NCI-H1436 treated with DMSO at 0.1 percent for 48 hours (cell line): ENCODE measurements at regions not wholly inside any gene's neighbourhood (a gene's known extent, or its start where the extent isn't known, plus 50 kb on each side); places are given as distances from the start of the nearest gene placed in this dataset.
"Not testable (repeated sequence)": the region's sequence is repeated elsewhere in the genome, so short reads cannot be mapped to it uniquely, and the experiment has no call there.

Experiments used
- DNase-seq: peaks from one replicate; lab custom pipeline; 2025; lab: John Stamatoyannopoulos, UW

DNA sequence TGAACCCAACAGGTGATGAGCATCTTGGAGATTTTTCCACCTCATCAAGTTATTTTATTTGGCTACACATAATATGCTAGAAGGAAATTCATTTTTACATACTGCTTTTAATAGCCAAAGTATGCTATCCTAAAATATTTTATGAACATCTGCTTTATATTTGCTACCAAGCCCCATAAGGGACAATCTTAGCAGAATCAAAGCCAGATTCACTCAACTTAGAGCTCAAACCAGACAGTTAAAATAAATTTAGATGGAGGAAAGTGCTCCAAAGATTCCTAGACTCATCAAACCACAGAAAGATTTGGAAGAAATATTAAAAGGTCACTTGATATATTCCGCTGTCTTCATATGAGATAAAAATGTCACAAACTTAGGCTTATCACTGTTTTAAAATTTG lies 637.1 kb upstream of the CCNG1 start:
- DNase-seq: no peak

DNA sequence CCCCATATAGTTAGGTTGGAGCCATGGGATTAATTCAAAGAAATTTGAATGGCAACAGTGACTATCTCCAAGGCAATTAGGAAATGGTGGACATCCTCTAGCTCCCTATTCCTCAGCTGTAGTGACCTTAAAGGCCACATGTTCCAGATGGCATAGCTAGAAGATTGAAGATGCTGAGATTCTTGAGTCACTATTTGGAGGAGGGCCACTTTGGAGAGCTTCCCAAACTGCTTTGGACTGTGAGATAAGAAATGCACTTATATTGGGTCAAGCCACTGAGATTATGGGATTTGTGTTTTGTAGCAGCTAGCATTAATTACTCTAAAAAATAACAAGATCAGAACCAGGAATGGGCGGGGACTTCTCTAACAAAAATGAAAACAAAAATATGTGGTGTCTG lies 636.2 kb upstream of the CCNG1 start:
- no peak for DNase-seq

GRCh38 chr5:162806195-162806594 lies 631.2 kb upstream of the CCNG1 start:
- no peak for DNase-seq

- DNase-seq: no peak
These were observed 626.3 kb upstream of the CCNG1 start for GRCh38 chr5:162811071-162811470.

DNA sequence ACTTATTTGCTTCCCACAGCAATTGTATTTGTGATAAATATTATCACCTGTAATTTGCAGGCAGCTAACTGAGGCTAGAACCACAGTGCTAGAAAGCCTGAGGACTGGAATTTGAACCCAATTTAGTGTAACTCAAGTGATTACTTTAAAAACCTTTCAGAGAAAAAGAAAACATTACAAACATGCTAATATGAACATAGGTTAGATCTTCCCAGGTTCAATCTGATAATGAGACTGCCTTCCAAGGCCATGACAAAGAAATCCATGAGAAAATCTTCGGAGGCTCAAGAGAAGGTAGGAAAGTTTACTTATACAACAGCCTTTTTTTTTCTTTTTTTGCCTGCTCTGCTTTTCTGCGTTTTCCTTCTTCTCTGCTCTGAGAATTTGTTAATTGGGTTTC lies 620.6 kb upstream of the CCNG1 start:
- no peak for DNase-seq

- DNase-seq: no peak
These were observed 620.0 kb upstream of the CCNG1 start for GRCh38 chr5:162817364-162817763.

- DNase-seq: not testable (repeated sequence)
These were observed 615.7 kb upstream of the CCNG1 start for GRCh38 chr5:162821664-162822063.

DNA sequence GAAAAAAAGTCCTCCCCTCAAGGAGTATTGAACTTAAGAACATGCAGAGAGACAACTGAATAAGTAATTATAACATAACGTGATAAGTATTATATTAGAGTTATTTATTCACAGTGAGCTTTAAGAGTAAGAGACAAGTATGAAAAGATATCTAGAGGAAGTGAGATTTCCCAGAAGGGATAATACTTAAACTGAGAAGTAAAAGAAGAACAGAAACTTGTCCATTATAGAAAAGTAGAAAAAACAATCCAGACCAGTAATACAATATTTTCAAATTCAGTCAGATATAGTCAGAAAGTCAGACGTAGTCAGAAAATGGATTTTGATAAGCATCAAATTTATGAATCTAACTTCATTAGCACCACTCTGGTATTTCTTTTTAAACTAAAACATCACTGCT lies 613.0 kb upstream of the CCNG1 start:
- DNase-seq: no peak

DNA sequence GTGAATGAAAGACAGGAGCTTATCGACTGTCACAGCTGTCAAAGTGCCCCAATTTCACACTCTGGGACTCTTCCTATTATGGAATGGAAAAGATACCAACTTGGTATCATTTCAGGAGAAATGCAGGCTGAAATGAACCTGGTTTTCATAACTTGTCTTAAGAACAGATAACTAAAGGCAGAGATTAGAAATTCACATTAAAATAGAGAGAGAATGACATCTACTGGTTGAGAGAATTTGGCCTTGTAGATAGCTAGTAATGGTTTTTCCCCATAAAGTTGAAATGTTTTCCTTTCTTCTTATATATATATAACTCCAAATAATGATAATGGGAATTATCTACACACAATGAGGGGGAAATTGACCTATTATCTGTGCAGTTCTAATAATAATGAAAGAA lies 600.2 kb upstream of the CCNG1 start:
- no peak for DNase-seq

DNA sequence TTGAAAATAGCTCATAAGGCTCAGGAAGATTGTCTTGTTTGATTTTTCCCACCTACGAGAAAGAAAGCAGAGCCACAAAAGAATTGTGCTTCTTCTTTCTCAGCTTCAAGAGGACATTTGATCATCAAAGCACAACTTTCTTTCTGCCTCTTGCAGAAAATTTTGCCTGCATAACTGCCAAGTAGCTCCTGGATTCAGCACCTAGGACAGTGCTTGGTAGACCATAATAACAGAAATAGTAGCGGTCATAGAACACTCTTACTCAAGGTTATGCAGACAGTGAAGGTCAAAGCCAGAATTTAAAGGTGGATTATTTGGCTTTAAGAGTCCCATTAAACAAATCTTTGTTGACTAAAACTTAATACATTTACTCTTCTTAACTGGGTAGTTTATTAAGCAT lies 594.7 kb upstream of the CCNG1 start:
- DNase-seq: no peak

DNA sequence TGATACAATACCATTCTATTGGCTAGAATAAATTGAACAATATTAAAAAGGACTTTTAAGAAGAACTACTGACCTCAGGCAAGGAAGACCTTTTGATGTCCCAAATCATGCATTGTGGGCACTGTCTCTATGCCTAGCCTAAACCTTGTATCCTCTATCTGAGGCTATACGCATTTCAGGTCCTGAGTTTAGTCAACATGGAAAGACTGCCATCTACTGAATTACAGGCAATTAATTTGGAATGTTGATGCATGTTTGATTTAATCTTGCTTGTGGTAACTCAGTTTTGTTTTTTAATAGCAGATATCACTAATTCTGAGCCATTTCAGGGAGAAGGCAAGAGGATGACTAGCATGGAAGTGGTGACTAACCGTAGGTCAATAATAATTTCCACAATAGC lies 585.3 kb upstream of the CCNG1 start:
- DNase-seq: no peak

GRCh38 chr5:162858770-162859169 lies 578.6 kb upstream of the CCNG1 start:
- no peak for DNase-seq

- no peak for DNase-seq
These were observed 566.4 kb upstream of the CCNG1 start for GRCh38 chr5:162870966-162871365.

DNA sequence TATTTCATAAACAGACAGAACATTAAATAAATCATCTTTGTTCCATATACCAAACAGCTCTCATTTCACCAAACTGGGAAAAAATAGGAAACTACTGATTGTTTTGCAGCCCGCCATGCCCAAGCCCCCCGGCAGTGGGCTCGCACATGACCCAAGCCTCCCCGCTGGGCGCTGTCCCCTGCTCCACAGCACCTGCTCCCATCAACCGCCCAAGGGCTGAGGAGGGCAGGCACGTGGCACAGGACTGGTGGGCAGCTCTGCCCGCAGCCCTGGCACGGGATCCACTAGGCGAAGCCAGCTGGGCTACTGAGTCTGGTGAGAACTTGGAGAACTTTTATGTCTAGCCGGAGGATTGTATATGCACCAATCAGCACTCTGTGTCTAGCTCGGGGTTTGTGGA lies 554.8 kb upstream of the CCNG1 start:
- DNase-seq: no peak

- DNase-seq: no peak
These were observed 550.7 kb upstream of the CCNG1 start for GRCh38 chr5:162886717-162887116.

DNA sequence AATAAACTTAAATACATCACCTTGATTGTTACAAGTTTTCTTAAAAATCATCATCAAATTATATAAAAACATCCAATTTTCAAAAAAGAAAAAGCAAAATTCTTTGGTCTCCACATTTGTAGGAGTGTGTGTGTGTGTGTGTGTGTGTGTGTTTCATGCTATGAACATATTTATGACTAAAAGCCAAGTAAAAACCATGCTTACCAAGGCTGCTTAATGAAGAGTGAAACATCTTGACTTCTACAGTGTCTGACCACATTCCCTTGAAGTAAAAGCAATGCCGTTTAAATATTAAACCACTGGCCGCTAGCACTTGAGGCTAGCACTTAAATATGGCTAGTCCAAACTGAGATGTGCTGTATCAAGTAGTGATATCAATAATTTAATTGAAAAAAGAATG lies 549.1 kb upstream of the CCNG1 start:
- no peak for DNase-seq

DNA sequence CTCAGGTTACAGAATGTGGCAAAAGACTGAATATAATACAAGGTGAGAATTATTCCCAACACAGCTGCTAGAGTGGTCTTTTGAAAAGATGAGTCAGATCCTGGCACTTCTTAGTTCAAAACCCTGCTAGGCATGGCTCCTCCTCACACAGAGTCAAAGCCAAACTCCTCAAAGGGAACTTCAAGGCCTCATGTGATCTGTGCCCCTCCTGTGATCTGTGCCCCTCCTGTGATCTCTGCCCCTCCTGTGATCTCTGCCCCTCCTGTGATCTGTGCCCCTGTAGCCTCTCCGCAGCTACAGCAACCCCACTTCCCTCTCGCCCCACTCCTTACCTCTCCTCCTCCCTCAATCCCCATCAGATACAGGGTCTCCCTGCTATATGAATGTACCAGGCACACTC lies 525.5 kb upstream of the CCNG1 start:
- DNase-seq: no peak

DNA sequence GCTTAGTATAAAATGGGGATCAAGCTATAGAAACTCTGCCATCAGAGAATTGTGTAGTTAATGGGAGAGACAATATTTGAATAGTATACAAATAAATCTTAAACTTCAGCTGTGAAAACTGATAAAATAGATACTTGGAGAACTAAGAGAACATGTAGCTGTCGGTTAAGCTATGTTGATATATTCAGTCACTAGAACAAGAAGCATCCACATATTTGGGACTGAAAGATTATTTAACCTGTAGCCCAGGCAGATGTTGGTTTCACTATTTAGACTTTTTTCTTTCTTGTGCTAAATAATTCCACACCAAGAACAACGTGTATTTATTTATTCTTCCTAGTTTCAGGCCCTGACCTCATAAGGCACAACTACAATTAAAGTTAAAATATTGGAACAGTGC lies 521.0 kb upstream of the CCNG1 start:
- no peak for DNase-seq

DNA sequence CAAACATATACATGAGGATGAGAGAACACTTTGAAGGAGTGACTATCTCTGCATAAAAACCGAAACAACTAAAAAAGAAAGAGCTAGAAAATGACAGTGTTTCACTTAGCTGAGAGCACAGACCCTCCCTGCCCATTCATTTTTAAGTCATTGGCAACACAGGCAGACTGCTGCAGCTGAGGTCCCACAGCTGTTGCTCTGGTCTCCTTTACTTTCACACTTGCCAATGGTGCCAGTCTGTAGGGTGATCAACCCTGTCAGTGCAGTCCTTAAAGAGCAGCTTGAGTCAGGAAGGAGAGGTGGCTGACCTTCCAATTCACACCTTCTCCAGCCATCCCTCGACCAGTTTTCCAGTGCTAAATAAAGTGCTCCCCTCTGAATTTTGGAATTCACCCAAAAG lies 508.3 kb upstream of the CCNG1 start:
- DNase-seq: no peak

DNA sequence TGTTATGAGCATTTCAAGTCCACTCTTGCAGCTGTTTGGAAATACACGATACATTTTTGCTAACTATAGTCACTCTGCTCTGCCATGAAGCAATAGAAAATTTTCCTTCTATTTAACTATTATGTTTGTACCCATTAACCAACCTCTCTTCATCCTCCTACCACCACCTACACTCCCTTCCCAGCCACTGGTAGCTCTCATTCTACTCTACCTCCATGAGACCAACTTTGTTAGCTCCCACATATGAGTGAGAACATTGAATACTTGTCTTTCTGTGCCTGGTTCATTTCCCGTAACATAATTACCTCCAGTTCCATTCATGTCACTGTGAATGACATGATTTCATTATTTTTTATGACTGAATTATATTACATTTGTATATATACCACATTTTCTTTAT lies 505.9 kb upstream of the CCNG1 start:
- DNase-seq: no peak

DNA sequence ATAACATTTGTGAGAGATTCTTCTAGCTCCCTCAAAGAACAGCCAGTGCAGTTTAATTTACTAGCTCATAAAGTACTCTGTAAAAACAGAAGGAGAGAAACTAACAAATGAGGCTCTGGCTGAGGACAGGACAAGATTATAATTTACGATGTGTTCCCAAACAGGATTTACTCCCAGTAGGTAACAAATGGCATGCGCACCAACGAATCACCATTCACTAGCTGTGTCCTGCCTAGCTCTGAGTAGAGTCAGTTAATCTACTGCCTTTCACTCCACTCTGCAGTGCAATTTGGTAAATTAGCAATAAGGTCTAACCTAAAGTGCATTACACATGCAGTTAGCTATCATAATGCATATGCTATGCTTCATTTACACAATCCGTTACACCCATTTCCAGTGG lies 497.4 kb upstream of the CCNG1 start:
- no peak for DNase-seq

DNA sequence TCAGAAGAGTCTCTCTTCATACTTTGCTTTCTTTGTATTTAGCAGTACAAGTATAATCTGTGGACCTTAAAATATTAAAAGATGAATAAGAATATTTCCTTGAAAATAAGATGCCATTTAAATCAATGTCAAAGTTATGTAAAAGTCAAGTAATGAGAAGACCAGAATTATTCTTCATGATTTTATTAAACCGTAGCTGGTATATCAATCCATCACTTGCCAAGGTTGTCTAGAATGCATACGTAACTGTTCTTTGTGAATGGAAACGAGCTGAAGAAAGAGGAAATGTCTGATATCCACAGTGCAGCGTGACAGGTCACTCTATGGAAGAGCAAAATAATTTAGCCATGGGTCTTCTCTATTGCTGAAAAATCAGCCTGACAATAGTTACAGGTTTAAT lies 488.7 kb upstream of the CCNG1 start:
- no peak for DNase-seq

GRCh38 chr5:162956570-162956969 lies 480.8 kb upstream of the CCNG1 start:
- DNase-seq: no peak

DNA sequence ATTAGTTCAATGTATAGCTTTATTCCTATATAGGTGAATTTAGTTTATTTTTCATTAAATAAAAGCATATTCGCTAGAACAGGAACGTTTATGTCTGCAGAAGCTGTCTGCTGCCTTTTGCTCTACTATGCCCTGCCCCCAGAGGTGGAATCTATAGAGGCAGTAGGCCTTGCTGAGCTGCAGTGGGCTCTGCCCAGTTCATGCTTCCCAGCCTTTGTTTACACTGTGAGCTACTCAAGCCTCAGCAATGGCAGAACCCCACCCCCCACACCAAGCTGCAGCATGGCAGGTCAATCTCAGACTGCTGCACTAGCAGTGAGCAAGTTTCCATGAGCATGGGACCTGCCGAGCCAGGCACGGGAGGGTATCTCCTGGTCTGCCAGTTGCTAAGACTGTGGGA lies 473.3 kb upstream of the CCNG1 start:
- not testable (repeated sequence) for DNase-seq

DNA sequence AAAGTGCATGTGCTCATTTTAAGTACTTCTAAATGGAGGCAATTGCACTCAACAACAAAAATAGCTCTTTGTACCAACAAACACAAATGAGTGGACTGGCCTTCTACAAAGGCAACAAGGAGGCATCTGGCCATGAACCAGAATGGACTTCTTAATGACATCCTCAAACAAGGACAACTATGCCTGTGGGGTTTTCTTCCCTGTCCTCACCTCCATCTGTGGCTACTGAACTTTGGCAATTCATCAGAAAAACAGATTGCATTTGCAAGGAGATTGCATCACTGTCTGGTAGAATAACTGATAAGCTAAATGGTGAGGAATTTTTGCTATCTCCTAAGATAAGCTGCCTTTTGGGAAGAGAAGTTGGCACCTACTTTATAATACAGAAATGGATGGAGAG lies 447.3 kb upstream of the CCNG1 start:
- no peak for DNase-seq
